ENCODE measurements at regions not wholly inside any gene's neighbourhood (a gene's known extent, or its start where the extent isn't known, plus 50 kb on each side); places are given as distances from the start of the nearest gene placed in this dataset.

DNA sequence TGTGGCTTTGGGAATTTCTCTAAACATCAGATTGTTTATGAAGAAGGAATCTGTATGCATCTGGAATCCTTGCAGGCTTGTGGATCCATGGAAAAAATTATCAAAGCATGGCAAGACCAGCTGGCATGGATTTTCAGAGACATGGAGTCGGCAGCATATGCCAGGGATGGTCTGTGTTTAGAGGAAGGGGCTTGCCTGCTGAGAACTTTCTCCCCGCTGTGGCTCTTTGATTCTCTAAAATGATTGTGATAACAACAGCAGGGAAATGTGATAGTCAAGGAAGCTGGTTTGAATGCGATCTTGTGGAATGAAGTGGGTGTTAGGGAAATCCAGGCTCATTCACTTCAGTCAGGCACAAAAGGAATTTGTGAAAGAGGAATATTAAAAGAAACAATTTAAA lies 245.7 kb upstream of the THRB start:
- no peaks in the 10 kb centered on the region for H3K4me1 ChIP-seq
- ATAC-seq = no peak
- no peak for DNase-seq
- no peak overlapping the region for H3K27ac ChIP-seq
- intact Hi-C loops (cut with DNase I) = no loop called here
- no peak overlapping the region for H3K4me3 ChIP-seq
- no peaks in the 10 kb centered on the region for H3K27me3 ChIP-seq
- WGBS (ENCODE audit: insufficient coverage, low coverage, low lambda C conversion rate, missing lambda C conversion rate) = 52% methylated on average over 3 of the region's 3 CpGs
- no peaks in the 10 kb centered on the region for H3K9me3 ChIP-seq
- no peaks in the 10 kb centered on the region for H3K36me3 ChIP-seq
- TF ChIP-seq POLR2A (IDR thresholded peaks at IDR 0.05) = no peak
- TF ChIP-seq, protein P1, sequence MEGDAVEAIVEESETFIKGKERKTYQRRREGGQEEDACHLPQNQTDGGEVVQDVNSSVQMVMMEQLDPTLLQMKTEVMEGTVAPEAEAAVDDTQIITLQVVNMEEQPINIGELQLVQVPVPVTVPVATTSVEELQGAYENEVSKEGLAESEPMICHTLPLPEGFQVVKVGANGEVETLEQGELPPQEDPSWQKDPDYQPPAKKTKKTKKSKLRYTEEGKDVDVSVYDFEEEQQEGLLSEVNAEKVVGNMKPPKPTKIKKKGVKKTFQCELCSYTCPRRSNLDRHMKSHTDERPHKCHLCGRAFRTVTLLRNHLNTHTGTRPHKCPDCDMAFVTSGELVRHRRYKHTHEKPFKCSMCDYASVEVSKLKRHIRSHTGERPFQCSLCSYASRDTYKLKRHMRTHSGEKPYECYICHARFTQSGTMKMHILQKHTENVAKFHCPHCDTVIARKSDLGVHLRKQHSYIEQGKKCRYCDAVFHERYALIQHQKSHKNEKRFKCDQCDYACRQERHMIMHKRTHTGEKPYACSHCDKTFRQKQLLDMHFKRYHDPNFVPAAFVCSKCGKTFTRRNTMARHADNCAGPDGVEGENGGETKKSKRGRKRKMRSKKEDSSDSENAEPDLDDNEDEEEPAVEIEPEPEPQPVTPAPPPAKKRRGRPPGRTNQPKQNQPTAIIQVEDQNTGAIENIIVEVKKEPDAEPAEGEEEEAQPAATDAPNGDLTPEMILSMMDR (IDR thresholded peaks at IDR 0.05) = no peak

DNA sequence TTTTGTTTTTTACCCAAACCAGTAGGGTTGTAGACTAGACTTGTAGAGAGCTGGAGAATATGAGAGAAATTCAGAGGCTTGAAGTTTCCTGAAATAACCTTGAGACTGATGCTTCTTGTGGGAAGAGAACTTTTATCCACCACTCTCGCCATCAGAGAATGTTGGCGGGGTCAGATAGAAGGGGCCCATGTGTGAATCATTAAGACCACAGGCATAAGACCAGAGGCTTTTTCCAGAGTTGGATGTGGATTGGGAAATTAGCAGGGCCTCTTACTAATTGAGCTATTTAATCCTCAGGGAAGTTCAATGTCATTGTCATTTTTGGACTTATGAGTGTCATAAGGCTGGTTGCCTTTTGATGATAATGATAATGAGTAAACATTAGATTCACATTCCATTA lies 246.9 kb upstream of the THRB start:
- Histone ChIP-seq H3K4me3 (no peak overlapping the region), H3K9me3 (no peaks in the 10 kb centered on the region), H3K36me3 (no peaks in the 10 kb centered on the region), H3K27me3 (no peaks in the 10 kb centered on the region), H3K4me1 (no peaks in the 10 kb centered on the region), H3K27ac (no peak overlapping the region)
- DNase-seq = no peak
- intact Hi-C loops (cut with DNase I) = no loop called here
- ATAC-seq = no peak
- TF ChIP-seq, protein P1 (IDR thresholded peaks at IDR 0.05) = no peak
- no peak for TF ChIP-seq POLR2A (IDR thresholded peaks at IDR 0.05)
- 55% methylated on average over 2 of the region's 2 CpGs for WGBS (ENCODE audit: insufficient coverage, low coverage, low lambda C conversion rate, missing lambda C conversion rate)

DNA sequence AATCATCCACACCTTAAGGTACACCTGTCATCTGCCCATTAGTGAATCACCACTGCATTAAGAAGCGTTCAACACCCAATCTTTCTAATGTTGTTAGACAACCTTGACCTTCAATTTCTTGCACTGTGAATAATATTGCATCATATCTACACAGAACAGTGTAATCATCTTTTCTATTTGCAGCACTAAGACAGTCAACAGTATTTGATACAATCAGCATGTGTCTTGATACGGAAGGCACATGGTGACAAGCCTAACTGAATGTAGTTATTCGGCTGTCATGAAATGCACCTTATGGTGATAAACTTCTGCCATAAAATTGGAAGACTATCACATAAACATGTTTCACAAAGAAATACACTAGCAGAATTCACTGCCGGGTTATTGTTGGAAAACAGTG lies 253.9 kb upstream of the THRB start:
- TF ChIP-seq, protein P1 (IDR thresholded peaks at IDR 0.05) = no peak
- no peak for TF ChIP-seq POLR2A (IDR thresholded peaks at IDR 0.05)
- ATAC-seq (no peak), DNase-seq (no peak)
- no peaks in the 10 kb centered on the region for H3K9me3 ChIP-seq
- no peaks in the 10 kb centered on the region for H3K4me1 ChIP-seq
- WGBS (ENCODE audit: insufficient coverage, low coverage, low lambda C conversion rate, missing lambda C conversion rate) = 65% methylated on average over 4 of the region's 4 CpGs
- H3K27me3 ChIP-seq = no peaks in the 10 kb centered on the region
- no peak overlapping the region for H3K27ac ChIP-seq
- no peak overlapping the region for H3K4me3 ChIP-seq
- H3K36me3 ChIP-seq = no peaks in the 10 kb centered on the region
- intact Hi-C loops (cut with DNase I) = no loop called here

DNA sequence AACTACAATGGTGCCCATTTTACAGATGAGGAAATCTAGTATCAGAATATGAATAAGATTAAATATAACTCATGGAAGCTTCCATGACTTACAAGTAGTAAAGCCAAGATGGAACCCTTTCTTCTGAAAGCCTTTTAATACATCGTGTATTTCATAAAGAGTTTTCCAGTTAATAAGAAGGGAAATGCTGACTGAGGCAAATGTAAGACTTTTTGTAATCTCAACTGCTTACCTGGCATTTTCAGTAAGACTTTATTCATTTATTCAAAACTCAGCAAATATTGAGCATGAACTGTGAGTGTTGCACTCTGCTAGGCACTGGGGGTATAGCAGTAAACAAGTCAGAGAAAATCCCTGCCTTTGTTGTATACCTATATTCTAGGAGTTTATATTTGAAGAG lies 256.4 kb upstream of the THRB start:
- TF ChIP-seq, protein P1 (IDR thresholded peaks at IDR 0.05) = no peak
- no peak for TF ChIP-seq POLR2A (IDR thresholded peaks at IDR 0.05)
- no peak for DNase-seq
- no peaks in the 10 kb centered on the region for H3K9me3 ChIP-seq
- no peaks in the 10 kb centered on the region for H3K4me1 ChIP-seq
- no peak overlapping the region for H3K4me3 ChIP-seq
- H3K36me3 ChIP-seq = no peaks in the 10 kb centered on the region
- intact Hi-C loops (cut with DNase I) = no loop called here
- no peak overlapping the region for H3K27ac ChIP-seq
- WGBS (ENCODE audit: insufficient coverage, low coverage, low lambda C conversion rate, missing lambda C conversion rate) = 77% methylated on average over 1 of the region's 1 CpG
- no peak for ATAC-seq
- H3K27me3 ChIP-seq = no peaks in the 10 kb centered on the region

Data from right lobe of liver (tissue), 6 donors.